CD14-positive monocyte (primary cell): ENCODE measurements at regions not wholly inside any gene's neighbourhood (a gene's known extent, or its start where the extent isn't known, plus 50 kb on each side); places are given as distances from the start of the nearest gene placed in this dataset.

Source experiments
- DNase-seq, 3 donors: peaks; one replicate each; pipeline ENCODE4 v3.0.0-alpha.2; 2011 to 2022
- H2AFZ ChIP-seq: 2 replicates; pipeline ENCODE4 v1.6.0; 2012; ENCODE audit warnings: mild to moderate bottlenecking, low read depth, low read length, inconsistent platforms; ENCODE audit not compliant: insufficient read depth, poor library complexity, severe bottlenecking
- H3K27ac ChIP-seq, 2 donors: 1 replicate in 1 of 2; 2 replicates in 1 of 2; pipeline ENCODE4 v1.5.1; 2012 to 2013; ENCODE audit warnings: low read length in 2 of 2, control low read depth in 1 of 2, inconsistent platforms in 1 of 2, low read depth in 1 of 2, mild to moderate bottlenecking in 1 of 2
- H3K27me3 ChIP-seq, 2 donors: one replicate each; pipeline versions ENCODE4 v1.6.0 to v1.6.1; 2011 to 2013; ENCODE audit warnings: low read length in 2 of 2; ENCODE audit not compliant: control insufficient read depth in 2 of 2, insufficient read depth in 2 of 2
- H3K36me3 ChIP-seq, 2 donors: replicated peaks in 1 of 2; 1 replicate in 1 of 2; 2 replicates in 1 of 2; pipeline versions ENCODE4 v1.5.1 to v1.6.1; 2012 to 2013; ENCODE audit warnings: low read length in 2 of 2, control low read depth in 1 of 2, inconsistent platforms in 1 of 2, mild to moderate bottlenecking in 1 of 2; ENCODE audit not compliant: insufficient read depth in 2 of 2, control insufficient read depth in 1 of 2
- H3K4me1 ChIP-seq, 2 donors: 1 replicate in 1 of 2; 2 replicates in 1 of 2; pipeline versions ENCODE4 v1.5.1 to v1.6.1; 2012 to 2013; ENCODE audit warnings: low read length in 2 of 2, control low read depth in 1 of 2, inconsistent platforms in 1 of 2, mild to moderate bottlenecking in 1 of 2, moderate library complexity in 1 of 2; ENCODE audit not compliant: insufficient read depth in 2 of 2, control insufficient read depth in 1 of 2
- H3K4me2 ChIP-seq: replicated peaks from 2 replicates; pipeline ENCODE3; 2012; ENCODE audit warnings: low read length, moderate library complexity, mild to moderate bottlenecking; ENCODE audit not compliant: poor library complexity, severe bottlenecking; ENCODE audit errors: extremely low read depth
- H3K4me3 ChIP-seq, 3 experiments: fragments of 200-600 bp in 1 of 3; sonication (generic) in 1 of 3; replicated peaks in 1 of 3; 1 replicate in 2 of 3; 2 replicates in 1 of 3; pipeline ENCODE4 v1.5.1; 2011 to 2013; ENCODE audit warnings: low read length in 3 of 3, mild to moderate bottlenecking in 3 of 3, control low read depth in 2 of 3, low read depth in 2 of 3, inconsistent platforms in 1 of 3, moderate library complexity in 1 of 3
- H3K79me2 ChIP-seq: 2 replicates; pipeline ENCODE4 v1.6.0; 2012; ENCODE audit warnings: mild to moderate bottlenecking, control low read depth, inconsistent platforms, low read length, moderate library complexity; ENCODE audit not compliant: insufficient read depth
- H3K9ac ChIP-seq: 2 replicates; pipeline ENCODE4 v1.6.0; 2017; ENCODE audit warnings: low read length, mild to moderate bottlenecking; ENCODE audit not compliant: insufficient read depth, poor library complexity, severe bottlenecking
- H3K9me3 ChIP-seq, 2 donors: replicated peaks in 1 of 2; 1 replicate in 1 of 2; 2 replicates in 1 of 2; pipeline versions ENCODE4 v1.5.1 to v1.6.1; 2012 to 2013; ENCODE audit warnings: low read length in 2 of 2, control low read depth in 1 of 2; ENCODE audit not compliant: control insufficient read depth in 1 of 2, insufficient read depth in 1 of 2
- H4K20me1 ChIP-seq: 2 replicates; pipeline ENCODE4 v1.6.0; 2012; ENCODE audit warnings: mild to moderate bottlenecking, low read length, control low read depth, moderate library complexity; ENCODE audit not compliant: insufficient read depth
- H3K27ac Mint-ChIP-seq, 7 donors: one replicate each; pipeline ENCODE4 v1.8.0; 2020; ENCODE audit warnings: mild to moderate bottlenecking in 7 of 7, mixed read lengths in 7 of 7, moderate library complexity in 6 of 7, inconsistent platforms in 2 of 7
- H3K27me3 Mint-ChIP-seq, 3 donors: one replicate each; pipeline ENCODE4 v1.8.0; 2021 to 2022; ENCODE audit warnings: low read depth in 3 of 3, mild to moderate bottlenecking in 3 of 3, mixed read lengths in 3 of 3, moderate library complexity in 3 of 3, inconsistent platforms in 1 of 3
- H3K36me3 Mint-ChIP-seq, 2 donors: one replicate each; pipeline ENCODE4 v1.8.0; 2020; ENCODE audit warnings: mixed read lengths in 2 of 2, inconsistent platforms in 1 of 2, mild to moderate bottlenecking in 1 of 2
- H3K4me1 Mint-ChIP-seq: one replicate; pipeline ENCODE4 v1.8.0; 2020; ENCODE audit warnings: mild to moderate bottlenecking, mixed read lengths
- H3K4me3 Mint-ChIP-seq, 2 donors: one replicate each; pipeline ENCODE4 v1.8.0; 2020; ENCODE audit warnings: mild to moderate bottlenecking in 2 of 2, mixed read lengths in 2 of 2, moderate library complexity in 1 of 2
- H3K9me3 Mint-ChIP-seq, 7 donors: one replicate each; pipeline ENCODE4 v1.8.0; 2020 to 2022; ENCODE audit warnings: mixed read lengths in 7 of 7, mild to moderate bottlenecking in 6 of 7, moderate library complexity in 6 of 7, inconsistent platforms in 2 of 7
- CTCF ChIP-seq: fragments of 200-600 bp; IDR thresholded peaks from one replicate; pipeline ENCODE4 v1.8.0; 2022; ENCODE audit warnings: antibody characterized with exemption, mild to moderate bottlenecking
- WGBS: methylation state at CpG from one replicate; pipeline ENCODE4 v1.1.5; 2013; ENCODE audit warnings: missing lambda C conversion rate; ENCODE audit not compliant: insufficient coverage; 5-methylcytosine and 5-hydroxymethylcytosine counted together
- intact Hi-C, 2 donors: fragments of 100-400 bp; cut with micrococcal nuclease; formaldehyde crosslinking; loops; one replicate each; pipeline versions ENCODE4 v1.15.0 to v1.15.1; 2023

GRCh38 chr1:217191441-217191840, 439.4 kb downstream of the GPATCH2 start:
- Mint-ChIP-seq H3K36me3 (no peaks in the 10 kb centered on the region), H3K9me3 (peaks cover 0 to 23% (median 4%) of the 10 kb centered on the region in 7 donors), H3K27me3 (no peaks in the 10 kb centered on the region), H3K4me3 (no peak overlapping the region), H3K4me1 (no peaks in the 10 kb centered on the region), H3K27ac (no peak overlapping the region)
- Histone ChIP-seq H4K20me1 (no peaks in the 10 kb centered on the region), H3K9me3 (peaks cover 0 to 8% of the 10 kb centered on the region in 2 donors), H3K4me2 (no peak overlapping the region), H2AFZ (no peak overlapping the region), H3K4me1 (no peaks in the 10 kb centered on the region), H3K27ac (no peak overlapping the region), H3K27me3 (no peaks in the 10 kb centered on the region), H3K9ac (no peak overlapping the region), H3K79me2 (no peaks in the 10 kb centered on the region), H3K4me3 (no peak overlapping the region), H3K36me3 (no peaks in the 10 kb centered on the region)
- TF ChIP-seq CTCF: no peak
- no peak for DNase-seq
- intact Hi-C loops: no loop called here
- no CpG with 5 or more reads among the region's 2 CpGs for WGBS

GRCh38 chr1:217190359-217190758, 440.5 kb downstream of the GPATCH2 start:
- H3K27me3 Mint-ChIP-seq: no peaks in the 10 kb centered on the region
- Histone ChIP-seq H3K27ac (no peak overlapping the region), H3K4me3 (no peak overlapping the region), H3K36me3 (no peaks in the 10 kb centered on the region), H3K9me3 (peaks cover 0 to 8% of the 10 kb centered on the region in 2 donors), H2AFZ (no peak overlapping the region), H3K4me1 (no peaks in the 10 kb centered on the region), H4K20me1 (no peaks in the 10 kb centered on the region), H3K27me3 (no peaks in the 10 kb centered on the region), H3K9ac (no peak overlapping the region), H3K4me2 (no peak overlapping the region), H3K79me2 (no peaks in the 10 kb centered on the region)
- no peaks in the 10 kb centered on the region for H3K36me3 Mint-ChIP-seq
- no peak for DNase-seq
- H3K4me1 Mint-ChIP-seq: no peaks in the 10 kb centered on the region
- intact Hi-C loops: no loop called here
- H3K27ac Mint-ChIP-seq: no peak overlapping the region
- no CpG with 5 or more reads among the region's 3 CpGs for WGBS
- H3K4me3 Mint-ChIP-seq: no peak overlapping the region
- H3K9me3 Mint-ChIP-seq: peaks cover 0 to 17% (median 3%) of the 10 kb centered on the region in 7 donors
- TF ChIP-seq CTCF: no peak
